COLO829 (cell line): ENCODE measurements at regions not wholly inside any gene's neighbourhood (a gene's known extent, or its start where the extent isn't known, plus 50 kb on each side); places are given as distances from the start of the nearest gene placed in this dataset.
"Not testable (repeated sequence)": the region's sequence is repeated elsewhere in the genome, so short reads cannot be mapped to it uniquely, and the experiment has no call there.

ENCODE experiments used
- DNase-seq: peaks from one replicate; pipeline ENCODE4 v3.0.0; 2012; ENCODE audit warnings: low spot score

DNA sequence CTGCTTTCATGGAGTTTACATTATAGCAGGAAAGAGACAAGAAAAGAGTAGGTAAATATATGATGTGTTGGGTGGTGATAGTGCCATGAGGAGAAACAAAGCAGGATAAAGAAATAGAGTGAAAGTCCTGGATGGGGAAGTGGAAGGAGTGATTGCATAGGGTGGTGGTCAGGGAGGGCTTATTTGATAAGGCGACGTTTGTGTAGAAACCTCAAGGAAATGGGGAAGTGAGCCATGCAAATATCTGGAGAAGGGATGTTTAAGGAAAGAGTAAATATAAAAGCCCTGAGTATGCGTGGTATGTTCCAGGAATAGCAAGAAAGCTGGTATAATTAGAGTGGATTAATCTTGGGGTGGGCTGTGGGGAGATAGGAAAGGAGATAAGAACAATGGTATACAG lies 134.7 kb upstream of the SV2C start:
- DNase-seq: no peak

DNA sequence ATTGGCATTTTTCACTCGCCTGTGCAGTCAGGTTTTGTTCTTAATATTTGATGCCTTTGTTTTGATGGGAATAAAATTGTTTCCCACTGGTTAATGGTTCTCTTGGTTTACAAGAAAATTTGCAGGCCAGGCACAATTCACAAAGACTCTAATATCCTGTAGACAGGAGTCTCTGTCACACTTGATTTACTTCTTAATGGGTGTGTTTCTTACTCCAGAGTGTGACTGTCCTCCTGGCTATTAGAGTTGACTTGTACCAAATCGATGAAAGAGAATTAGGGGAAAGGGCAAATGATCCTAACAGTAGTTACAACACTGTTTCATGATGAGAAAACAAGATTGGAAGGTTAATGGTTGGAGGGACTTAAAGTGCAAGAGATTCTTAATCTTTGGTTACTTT lies 142.8 kb upstream of the SV2C start:
- DNase-seq: no peak

GRCh38 chr5:75935572-75935971 lies 147.6 kb upstream of the SV2C start:
- no peak for DNase-seq

- DNase-seq: no peak
Measured at GRCh38 chr5:75933489-75933888, 149.7 kb upstream of the SV2C start.

- DNase-seq: no peak
Measured at GRCh38 chr5:75931175-75931574, 152.0 kb upstream of the SV2C start.

DNA sequence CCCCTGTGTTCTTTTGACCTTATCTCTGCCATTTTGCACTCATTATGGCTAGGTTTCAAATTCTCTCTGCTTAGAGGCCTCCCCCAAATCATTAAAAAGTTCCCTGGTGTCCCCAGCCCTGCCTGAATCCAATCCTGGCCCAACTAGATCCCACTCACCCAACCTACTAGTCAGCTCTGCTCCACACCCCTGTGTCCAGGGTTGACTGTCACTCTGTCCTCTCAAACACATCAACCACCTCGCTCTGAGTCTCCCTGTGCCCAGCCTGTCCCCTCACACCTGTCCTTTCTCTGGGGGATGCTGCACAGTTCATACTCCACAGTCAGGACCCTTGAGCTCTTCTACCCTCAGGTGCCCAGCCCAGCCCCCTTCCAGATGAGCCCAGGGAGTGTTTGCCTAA lies 154.2 kb upstream of the SV2C start:
- no peak for DNase-seq

DNA sequence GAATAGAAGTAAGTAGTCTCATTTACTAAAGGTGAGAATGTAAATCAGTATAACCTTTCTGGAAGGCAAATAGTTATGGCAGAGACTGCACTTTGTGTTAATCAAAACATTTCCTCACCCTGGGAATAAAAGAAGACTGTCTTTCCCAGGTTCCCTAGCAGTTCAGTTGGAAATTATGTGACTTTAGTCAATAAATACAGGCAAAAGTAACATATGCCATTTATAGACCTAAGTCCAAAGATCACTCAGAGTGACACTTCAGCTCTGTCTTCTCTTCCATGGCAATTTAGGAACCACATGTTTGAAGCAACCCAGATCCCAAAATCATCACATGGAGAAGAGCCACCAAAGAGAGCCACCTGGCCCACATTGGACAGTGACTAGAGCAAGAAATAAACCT lies 160.7 kb upstream of the SV2C start:
- DNase-seq: no peak

DNA sequence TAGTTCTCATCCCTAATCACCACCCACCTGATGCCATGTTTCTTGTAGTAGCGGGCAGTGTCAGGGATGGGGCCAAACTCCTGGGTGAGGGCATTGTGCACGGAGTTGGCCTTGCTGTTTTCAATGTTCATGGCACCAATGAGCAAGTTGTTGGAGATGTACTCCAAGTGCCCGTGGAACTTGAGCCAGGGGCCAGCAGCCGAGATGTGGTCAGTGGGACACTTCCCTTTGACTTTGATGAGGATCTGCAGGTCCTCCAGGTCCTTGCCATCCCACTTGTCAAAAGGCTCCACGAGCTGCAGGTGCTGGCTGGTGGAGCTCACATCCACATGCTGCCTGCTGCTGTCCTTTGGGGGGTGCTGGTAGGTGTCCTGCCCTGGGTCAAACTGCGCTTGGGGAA lies 162.2 kb upstream of the SV2C start:
- DNase-seq: no peak

- DNase-seq: no peak
Measured at GRCh38 chr5:75916144-75916543, 167.0 kb upstream of the SV2C start.

GRCh38 chr5:75909223-75909622 lies 174.0 kb upstream of the SV2C start:
- DNase-seq: no peak

- DNase-seq: no peak
Measured at GRCh38 chr5:75907651-75908050, 175.5 kb upstream of the SV2C start.

DNA sequence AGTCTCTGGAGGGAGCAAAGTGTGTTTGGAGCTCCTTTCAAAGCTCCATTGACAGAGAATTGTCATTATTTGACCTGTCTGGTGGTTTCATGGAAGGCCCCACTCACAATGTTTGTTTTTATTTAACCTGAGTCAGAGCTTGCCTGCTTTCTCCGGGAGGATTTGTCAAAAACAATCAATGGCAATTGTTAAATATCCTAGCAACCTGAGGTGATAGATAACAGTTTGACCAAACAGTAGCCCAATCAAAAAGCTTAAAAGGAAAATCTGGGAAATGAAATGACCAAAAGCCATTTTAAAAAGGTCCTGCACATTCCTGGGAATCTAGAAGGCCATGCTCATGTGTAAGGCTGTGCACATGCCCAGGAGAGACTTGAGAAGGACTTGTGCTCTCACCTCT lies 177.2 kb upstream of the POC5 start:
- no peak for DNase-seq

DNA sequence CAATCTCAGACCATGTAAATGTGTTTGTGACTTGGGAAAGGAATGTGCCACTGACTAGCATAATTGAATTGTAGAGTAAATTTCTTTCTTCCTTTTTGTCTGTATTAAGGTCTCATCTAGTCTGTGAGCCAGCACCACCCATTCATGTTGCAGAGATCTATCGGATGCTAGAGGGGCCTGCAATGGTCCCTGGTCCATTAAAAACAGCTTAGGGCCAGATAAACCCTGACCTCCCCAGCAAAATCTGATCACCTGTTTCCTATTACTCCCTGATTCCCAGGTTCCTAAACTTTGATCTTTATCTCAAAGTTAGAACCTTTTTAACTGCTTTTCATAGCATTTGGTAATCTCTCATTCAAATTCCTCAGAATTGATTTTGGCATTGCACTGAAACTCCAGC lies 174.5 kb upstream of the POC5 start:
- DNase-seq: no peak

GRCh38 chr5:75891020-75891419 lies 173.8 kb upstream of the POC5 start:
- DNase-seq: no peak

DNA sequence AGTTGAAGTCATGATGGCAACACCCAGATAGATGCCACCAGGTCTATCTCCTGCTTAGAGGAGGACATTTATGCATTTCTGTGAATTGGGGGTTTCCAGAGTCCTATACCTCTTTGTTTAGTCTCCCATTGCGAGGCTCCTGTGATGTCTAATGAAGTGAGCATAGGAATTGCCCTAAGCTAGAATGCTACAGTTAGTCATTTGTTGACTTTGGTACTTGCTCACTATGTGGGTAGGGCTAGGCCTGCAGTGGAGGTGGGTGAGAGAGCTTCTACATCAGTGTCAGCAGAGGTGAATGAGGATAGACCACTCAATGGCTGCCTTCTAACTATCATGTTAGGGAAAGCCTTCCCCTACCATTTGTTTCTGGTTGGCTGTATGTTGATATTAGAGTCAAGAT lies 173.3 kb upstream of the POC5 start:
- no peak for DNase-seq

- no peak for DNase-seq
Measured at GRCh38 chr5:75886706-75887105, 169.5 kb upstream of the POC5 start.

DNA sequence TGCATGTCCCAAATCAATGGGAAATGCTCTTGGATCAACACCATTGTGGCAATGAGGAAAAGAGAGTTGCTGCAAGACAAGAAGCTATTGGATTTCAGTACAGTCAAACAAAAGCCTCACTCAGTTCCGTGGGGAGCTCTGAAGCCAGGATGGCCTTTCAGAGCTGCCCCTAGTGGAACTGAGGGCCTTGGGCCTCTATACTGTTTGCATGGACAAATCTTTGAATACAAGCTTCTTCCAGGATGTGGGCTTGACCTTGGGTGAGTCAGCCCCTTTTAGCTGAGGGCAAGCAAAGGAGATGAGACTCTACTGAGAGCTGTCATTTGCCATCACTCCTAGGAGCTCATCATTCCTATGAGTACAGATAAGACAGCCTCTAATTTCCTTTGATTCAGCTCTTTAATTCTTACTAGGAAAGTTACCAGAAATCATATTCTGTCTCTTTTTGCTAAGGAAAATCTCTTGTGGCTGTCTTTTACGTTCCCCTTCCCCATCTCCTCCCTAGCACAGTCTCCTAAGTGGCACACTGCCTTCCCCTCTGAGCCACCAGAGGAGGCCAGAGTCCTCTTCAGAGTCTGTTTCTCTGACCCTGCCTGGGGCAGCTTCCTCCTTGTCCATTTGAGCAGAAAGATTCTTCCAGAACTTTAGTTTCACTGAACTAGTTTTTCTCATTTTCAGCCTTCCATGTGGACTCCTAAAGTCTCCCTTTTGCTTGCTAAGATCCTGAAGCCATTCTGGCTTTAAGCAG lies 168.8 kb upstream of the POC5 start:
- no peak for DNase-seq

DNA sequence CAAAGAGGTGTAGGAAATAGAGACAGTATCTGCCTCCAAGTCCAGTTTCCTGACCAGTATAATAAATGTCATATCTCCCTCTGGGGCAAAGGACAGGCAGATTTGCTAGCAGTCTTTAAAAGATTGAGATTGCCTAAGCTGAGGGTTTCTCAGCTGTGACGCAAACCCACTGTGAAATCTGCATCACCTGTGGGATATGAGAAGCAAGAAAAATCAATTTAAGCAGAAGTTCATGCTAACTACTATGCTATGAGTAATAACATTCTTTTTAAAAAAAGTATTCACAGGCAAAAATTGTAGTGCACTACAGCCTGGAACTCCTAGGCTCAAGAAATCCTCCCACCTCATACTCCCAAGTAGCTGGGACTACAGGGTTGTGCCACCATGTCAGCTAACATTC lies 168.1 kb upstream of the POC5 start:
- DNase-seq: no peak

DNA sequence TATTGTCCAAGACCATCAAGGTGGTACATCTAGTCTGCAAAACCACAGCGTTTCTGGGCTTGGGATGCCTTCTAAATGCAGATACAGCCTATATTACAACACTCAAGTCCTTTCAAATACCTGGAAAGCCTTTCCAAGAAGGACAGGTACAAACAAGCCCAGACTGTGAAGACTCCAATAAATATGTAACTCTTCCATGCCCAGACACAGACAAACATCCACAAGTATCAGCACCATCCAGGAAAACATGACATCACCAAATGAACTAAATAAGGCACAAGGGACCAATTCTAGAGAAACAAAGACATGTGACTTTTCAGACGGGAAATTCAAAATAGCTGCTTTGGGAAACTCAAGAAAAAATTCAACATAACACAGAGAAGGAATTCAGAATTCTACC lies 152.7 kb upstream of the POC5 start:
- DNase-seq: no peak

- no peak for DNase-seq
Measured at GRCh38 chr5:75862872-75863271, 145.6 kb upstream of the POC5 start.

DNA sequence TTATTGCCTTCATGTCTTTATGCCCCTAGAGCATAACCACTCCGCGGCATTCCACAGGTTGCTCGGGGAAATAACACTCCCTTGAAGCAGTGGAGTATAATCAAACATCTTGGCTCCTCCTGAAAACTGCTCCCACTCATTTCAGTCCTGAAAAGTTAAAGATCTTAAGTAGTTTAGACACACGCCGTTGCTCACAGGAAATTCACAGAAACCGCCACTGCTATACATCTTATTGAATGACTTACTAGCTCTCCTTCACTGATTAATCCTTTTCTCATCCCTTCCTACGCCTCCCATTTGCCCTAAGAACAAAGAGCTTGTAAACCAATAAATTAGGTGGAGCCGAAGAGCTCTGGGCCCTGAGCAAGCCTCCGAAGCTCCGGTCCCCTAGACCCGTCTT lies 142.4 kb upstream of the POC5 start:
- not testable (repeated sequence) for DNase-seq

DNA sequence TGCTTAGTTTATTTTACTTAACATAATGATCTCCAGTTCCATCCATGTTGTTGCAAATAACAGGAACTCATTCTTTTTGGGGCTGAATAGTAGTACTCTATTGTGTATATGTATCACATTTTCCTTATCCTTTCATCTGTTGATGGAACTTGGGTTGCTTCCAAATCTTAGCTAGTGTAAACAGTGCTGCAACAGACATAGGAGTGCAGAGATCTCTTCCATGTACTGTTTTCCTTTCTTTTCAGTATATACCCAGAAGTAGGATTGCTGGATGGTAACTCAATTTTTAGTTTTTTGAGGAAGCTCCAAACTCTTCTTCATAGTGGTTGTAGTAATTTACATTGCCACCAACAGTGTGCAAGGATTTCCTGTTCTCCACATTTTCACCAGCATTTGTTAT lies 138.8 kb upstream of the POC5 start:
- DNase-seq: no peak

DNA sequence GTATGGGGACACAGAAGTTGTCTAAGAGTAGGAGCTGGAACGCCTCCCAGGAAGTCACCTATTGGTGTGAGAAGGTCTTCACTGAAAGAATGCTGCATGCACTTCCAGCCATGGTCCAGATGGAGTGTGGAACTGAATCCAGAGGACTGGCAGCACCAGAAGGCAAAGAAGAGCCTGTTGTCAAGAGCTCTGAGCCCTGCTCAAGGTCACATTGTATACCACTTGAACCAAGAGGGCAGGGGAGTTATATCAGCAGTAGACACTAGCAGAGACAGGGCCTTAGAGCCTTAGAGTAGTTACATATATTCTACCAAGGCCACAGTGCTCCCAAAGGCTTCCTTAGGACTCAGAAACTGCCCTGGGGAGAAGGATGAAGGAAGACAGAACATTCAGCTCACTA lies 130.8 kb upstream of the POC5 start:
- no peak for DNase-seq

GRCh38 chr5:75847561-75848021 lies 130.4 kb upstream of the POC5 start:
- no peak for DNase-seq

DNA sequence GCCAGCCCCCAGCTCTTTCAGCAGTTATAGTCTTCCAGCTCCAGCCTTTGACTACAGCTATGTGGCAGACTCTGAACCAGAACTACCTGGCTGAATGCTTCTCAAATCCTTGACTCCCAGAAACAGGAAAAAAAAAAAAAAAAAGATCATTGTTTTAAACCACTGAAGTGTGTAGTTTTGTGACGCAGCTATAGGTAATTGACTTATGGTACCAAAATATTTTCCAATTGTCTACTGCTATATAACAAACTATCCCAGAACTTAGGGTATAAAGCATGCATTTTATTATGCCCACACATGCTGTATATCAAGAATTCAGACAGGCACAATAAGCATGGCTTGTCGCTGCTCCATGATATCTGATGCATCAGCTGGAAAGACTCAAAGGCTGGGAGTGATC lies 127.1 kb upstream of the POC5 start:
- DNase-seq: no peak
